ENCODE measurements at regions not wholly inside any gene's neighbourhood (a gene's known extent, or its start where the extent isn't known, plus 50 kb on each side); places are given as distances from the start of the nearest gene placed in this dataset.

DNA sequence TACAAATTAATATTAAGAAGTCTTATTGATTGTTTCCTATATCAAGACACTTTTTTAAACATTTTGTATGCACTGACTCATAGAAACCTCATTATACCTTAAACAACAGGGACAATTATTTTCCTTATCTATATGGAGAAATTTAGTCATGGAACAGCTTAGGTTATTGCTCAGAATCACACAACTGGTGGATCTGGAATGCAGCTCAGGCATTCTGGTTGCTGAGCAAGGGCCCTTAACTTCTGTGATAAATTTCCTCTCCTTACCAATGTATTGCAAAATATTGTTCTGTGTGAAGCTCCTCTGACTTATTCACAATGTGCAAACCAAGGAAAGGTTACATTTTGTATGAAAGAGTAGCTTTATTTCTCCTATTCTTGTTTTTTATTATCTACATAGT, 817.8 kb downstream of the LRFN5 start:
- TF ChIP-seq, protein P1, sequence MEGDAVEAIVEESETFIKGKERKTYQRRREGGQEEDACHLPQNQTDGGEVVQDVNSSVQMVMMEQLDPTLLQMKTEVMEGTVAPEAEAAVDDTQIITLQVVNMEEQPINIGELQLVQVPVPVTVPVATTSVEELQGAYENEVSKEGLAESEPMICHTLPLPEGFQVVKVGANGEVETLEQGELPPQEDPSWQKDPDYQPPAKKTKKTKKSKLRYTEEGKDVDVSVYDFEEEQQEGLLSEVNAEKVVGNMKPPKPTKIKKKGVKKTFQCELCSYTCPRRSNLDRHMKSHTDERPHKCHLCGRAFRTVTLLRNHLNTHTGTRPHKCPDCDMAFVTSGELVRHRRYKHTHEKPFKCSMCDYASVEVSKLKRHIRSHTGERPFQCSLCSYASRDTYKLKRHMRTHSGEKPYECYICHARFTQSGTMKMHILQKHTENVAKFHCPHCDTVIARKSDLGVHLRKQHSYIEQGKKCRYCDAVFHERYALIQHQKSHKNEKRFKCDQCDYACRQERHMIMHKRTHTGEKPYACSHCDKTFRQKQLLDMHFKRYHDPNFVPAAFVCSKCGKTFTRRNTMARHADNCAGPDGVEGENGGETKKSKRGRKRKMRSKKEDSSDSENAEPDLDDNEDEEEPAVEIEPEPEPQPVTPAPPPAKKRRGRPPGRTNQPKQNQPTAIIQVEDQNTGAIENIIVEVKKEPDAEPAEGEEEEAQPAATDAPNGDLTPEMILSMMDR (IDR thresholded peaks at IDR 0.05; ENCODE audit: low read depth, low read length), result no peak
- H3K4me3 ChIP-seq (ENCODE audit: low read depth, low read length), result no peak overlapping the region

DNA sequence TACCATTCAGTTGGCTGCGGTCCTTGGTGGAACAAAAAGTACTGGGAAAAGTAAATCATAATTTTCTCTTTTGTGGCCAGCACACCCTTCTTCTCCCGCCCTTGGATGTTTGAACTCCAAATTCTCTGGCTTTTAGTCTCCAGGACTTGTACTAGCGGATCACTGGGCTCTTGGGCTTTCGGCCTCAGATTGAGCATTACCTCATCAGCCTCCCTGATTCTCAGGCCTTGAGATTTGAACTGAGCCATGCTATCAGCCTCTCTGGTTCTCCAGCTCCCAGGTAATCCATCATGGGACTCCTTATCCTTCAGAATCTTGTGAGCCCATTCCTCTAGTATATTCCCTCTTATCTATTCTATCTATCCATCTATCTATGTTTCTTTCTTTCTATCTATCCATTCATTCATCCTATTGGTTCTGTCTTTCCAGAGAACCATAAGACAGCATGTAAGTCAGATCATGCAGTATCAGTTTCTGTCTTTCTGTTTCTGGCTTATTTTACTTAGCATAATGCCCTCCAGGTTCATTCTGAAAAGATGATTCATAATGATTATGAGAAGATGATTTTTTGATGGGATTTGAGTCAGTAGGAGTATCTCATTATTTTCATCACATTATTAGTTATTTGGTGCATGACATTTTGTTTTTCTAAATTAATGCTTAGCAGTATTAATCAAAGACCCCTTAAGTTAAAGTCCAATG, 814.9 kb downstream of the LRFN5 start:
- H3K4me3 ChIP-seq (ENCODE audit: low read depth, low read length), result no peak overlapping the region
- TF ChIP-seq, protein P1 (IDR thresholded peaks at IDR 0.05; ENCODE audit: low read depth, low read length), result no peak

DNA sequence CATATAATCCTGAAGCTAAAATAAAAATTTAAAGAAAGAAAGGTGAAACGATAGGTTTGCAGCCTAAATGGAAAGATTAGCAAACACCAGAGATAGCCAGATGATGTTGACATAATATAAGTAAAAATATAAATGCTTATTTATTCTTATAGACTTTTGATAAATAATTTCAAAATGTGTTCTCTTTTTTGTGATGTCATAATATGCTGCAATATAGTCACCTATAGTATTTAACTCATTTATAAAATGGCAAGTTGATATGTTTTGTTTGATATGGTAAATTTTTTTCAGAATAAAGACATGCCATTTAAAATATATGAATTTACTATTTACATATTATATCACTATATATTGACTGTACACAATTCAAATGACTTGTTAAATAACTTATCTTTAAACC, 813.4 kb downstream of the LRFN5 start:
- no peak overlapping the region for H3K4me3 ChIP-seq (ENCODE audit: low read depth, low read length)
- TF ChIP-seq, protein P1 (IDR thresholded peaks at IDR 0.05; ENCODE audit: low read depth, low read length), result no peak

DNA sequence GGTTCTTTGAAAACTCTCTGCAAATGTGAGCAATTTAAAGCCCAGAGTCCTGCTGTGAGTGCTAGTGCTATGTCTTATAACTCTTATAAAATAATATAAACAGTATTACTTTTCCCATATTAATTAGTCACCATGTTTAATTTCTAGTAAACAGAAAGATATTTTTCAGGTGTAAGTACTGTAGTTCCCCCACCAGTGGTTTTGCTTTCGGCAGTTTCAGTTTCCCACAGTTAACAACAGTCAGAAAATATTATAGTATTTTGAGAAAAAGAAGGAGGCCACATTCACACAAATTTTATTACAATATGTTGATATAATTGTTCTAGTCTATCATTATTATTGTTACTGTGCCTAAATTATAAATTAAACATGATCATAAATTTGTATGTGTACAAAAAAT, 800.5 kb downstream of the LRFN5 start:
- H3K4me3 ChIP-seq (ENCODE audit: low read depth, low read length), result no peak overlapping the region
- TF ChIP-seq, protein P1 (IDR thresholded peaks at IDR 0.05; ENCODE audit: low read depth, low read length), result no peak

DNA sequence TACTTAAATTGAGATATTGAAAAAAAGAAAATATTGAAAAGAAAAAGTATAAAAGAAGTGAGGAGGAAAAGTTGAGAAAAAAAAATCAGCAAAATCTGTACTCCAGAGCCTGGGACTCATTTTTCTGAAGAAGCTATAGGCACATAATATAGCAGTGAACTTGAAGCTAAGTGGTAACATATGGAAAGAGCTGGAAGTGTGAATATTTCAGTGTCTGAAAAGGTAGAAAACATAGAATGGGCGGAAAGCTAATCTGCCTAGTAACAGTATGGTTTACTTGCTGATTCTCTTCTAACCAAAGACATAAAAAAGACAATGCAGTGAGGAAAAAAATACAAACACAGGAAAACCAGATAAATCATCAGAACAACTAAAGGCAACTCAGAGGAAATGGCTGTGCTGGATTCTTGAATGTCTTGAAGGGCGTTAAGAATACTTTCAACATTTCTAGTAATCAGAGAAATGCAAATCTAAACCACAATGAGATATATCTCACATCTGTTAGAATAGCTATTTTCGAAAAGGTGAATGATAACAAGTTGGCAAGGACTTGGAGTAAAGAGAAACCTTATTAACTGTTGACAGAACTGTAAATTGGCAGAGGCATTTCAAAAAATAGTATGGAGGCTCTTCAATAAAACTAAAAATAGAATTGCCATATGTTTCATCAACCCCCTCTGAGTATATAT, 784.6 kb downstream of the LRFN5 start:
- TF ChIP-seq, protein P1 (IDR thresholded peaks at IDR 0.05; ENCODE audit: low read depth, low read length), result no peak
- no peak overlapping the region for H3K4me3 ChIP-seq (ENCODE audit: low read depth, low read length)

DNA sequence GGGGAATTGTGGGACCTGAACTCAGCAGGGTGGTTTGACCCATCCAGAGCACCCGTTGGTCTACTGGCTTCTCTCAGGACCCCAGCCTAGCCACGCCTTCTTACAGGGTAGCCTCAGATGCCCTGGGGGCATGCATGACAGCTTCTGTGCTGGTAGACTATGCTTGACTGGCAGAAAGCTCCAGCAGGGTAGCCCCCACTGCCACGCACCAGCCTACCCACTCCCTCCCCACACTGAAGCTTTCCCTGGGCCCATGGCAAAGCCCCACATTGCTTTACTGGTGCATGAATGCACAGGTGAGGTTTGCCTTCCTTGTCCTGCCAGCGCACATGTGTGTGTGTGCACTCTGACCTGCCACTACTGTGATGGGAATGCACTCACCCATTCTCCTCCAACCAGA, 772.2 kb downstream of the LRFN5 start:
- TF ChIP-seq, protein P1 (IDR thresholded peaks at IDR 0.05; ENCODE audit: low read depth, low read length), result no peak
- no peak overlapping the region for H3K4me3 ChIP-seq (ENCODE audit: low read depth, low read length)

DNA sequence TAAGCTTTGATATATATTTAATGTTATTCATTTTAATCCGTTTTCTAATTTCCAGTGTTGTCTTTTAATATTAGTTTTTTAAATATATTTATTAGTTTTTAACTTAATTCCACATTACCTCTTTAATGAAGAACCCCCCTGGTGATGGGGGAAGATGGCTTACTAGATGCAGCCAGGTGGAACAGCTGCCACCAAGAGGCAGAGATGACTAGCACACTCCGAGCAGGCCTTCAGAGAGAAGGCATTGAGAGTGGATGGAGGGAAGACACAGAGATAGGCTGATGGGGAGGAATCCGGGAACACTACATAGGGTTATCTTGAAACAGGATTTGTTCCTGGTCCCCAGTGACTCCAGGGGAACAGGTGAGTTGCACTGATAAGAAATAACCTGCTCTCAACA, 771.6 kb downstream of the LRFN5 start:
- TF ChIP-seq, protein P1 (IDR thresholded peaks at IDR 0.05; ENCODE audit: low read depth, low read length), result no peak
- no peak overlapping the region for H3K4me3 ChIP-seq (ENCODE audit: low read depth, low read length)

Data from WI38 (cell line).